ENCODE measurements at regions not wholly inside any gene's neighbourhood (a gene's known extent, or its start where the extent isn't known, plus 50 kb on each side); places are given as distances from the start of the nearest gene placed in this dataset.

- Histone ChIP-seq H3K4me1 (no peaks in the 10 kb centered on the region), H3K9me3 (no peaks in the 10 kb centered on the region), H3K27ac (no peak overlapping the region), H3K36me3 (no peaks in the 10 kb centered on the region), H3K27me3 (no peaks in the 10 kb centered on the region), H3K4me3 (no peak overlapping the region)
- DNase-seq (ENCODE audit: low spot score): no peak
- TF ChIP-seq CTCF (IDR thresholded peaks at IDR 0.05): no peak
Measured at GRCh38 chr13:63107179-63107943, 1691.7 kb upstream of the PCDH20 start.

- Histone ChIP-seq H3K9me3 (no peaks in the 10 kb centered on the region), H3K4me1 (no peaks in the 10 kb centered on the region), H3K27ac (no peak overlapping the region), H3K4me3 (no peak overlapping the region), H3K36me3 (no peaks in the 10 kb centered on the region), H3K27me3 (no peaks in the 10 kb centered on the region)
- no peak for TF ChIP-seq CTCF (IDR thresholded peaks at IDR 0.05)
- no peak for DNase-seq (ENCODE audit: low spot score)
Measured at GRCh38 chr13:63094717-63095116, 1679.1 kb upstream of the PCDH20 start.

- no peak overlapping the region for H3K4me3 ChIP-seq
- H3K9me3 ChIP-seq: no peaks in the 10 kb centered on the region
Measured at GRCh38 chr13:63093907-63094469, 1678.3 kb upstream of the PCDH20 start.

GRCh38 chr13:63092456-63092855 lies 1676.8 kb upstream of the PCDH20 start:
- Histone ChIP-seq H3K4me1 (no peaks in the 10 kb centered on the region), H3K27ac (no peak overlapping the region), H3K27me3 (no peaks in the 10 kb centered on the region), H3K4me3 (no peak overlapping the region), H3K36me3 (no peaks in the 10 kb centered on the region), H3K9me3 (no peaks in the 10 kb centered on the region)
- no peak for DNase-seq (ENCODE audit: low spot score)
- TF ChIP-seq CTCF (IDR thresholded peaks at IDR 0.05): no peak

More at GRCh38 chr13:63093907-63094469, 1678.3 kb upstream of the PCDH20 start:
- TF ChIP-seq CTCF (IDR thresholded peaks at IDR 0.05): no peak
- no peaks in the 10 kb centered on the region for H3K4me1 ChIP-seq
- no peaks in the 10 kb centered on the region for H3K27me3 ChIP-seq
- H3K27ac ChIP-seq: no peak overlapping the region
- no peak for DNase-seq (ENCODE audit: low spot score)
- H3K36me3 ChIP-seq: no peaks in the 10 kb centered on the region

GRCh38 chr13:63090524-63090923 lies 1674.9 kb upstream of the PCDH20 start:
- H3K36me3 ChIP-seq: no peaks in the 10 kb centered on the region
- no peaks in the 10 kb centered on the region for H3K27me3 ChIP-seq
- DNase-seq (ENCODE audit: low spot score): no peak
- H3K9me3 ChIP-seq: no peaks in the 10 kb centered on the region
- no peak for TF ChIP-seq CTCF (IDR thresholded peaks at IDR 0.05)
- no peak overlapping the region for H3K27ac ChIP-seq
- no peak overlapping the region for H3K4me3 ChIP-seq
- no peaks in the 10 kb centered on the region for H3K4me1 ChIP-seq
